Hematopoietic multipotent progenitor cell treated with erythropoietin and hydrocortisone succinate and interleukin-3 and kit ligand, for 4 days (in vitro differentiated cells): ENCODE measurements at regions not wholly inside any gene's neighbourhood (a gene's known extent, or its start where the extent isn't known, plus 50 kb on each side); places are given as distances from the start of the nearest gene placed in this dataset.
"Not testable (repeated sequence)": the region's sequence is repeated elsewhere in the genome, so short reads cannot be mapped to it uniquely, and the experiment has no call there.

Source experiments
- DNase-seq: peaks from one replicate; pipeline ENCODE4 v3.0.0-alpha.2; 2015

GRCh38 chr20:6692566-6693173 lies 74.8 kb upstream of the BMP2 start:
- no peak for DNase-seq

- DNase-seq, result no peak
These were observed 76.0 kb upstream of the BMP2 start for GRCh38 chr20:6691516-6691915.

GRCh38 chr20:6689339-6689973 lies 78.0 kb upstream of the BMP2 start:
- no peak for DNase-seq

GRCh38 chr20:6686171-6686570 lies 81.3 kb upstream of the BMP2 start:
- peak; percentile 31 for DNase-seq

- DNase-seq, result no peak
These were observed 81.9 kb upstream of the BMP2 start for GRCh38 chr20:6685626-6686025.

GRCh38 chr20:6685181-6685582 lies 82.3 kb upstream of the BMP2 start:
- no peak for DNase-seq

GRCh38 chr20:6683021-6683977 lies 84.2 kb upstream of the BMP2 start:
- DNase-seq, result no peak

- no peak for DNase-seq
These were observed 86.6 kb upstream of the BMP2 start for GRCh38 chr20:6680854-6681253.

GRCh38 chr20:6680441-6680840 lies 87.0 kb upstream of the BMP2 start:
- no peak for DNase-seq

- no peak for DNase-seq
These were observed 88.4 kb upstream of the BMP2 start for GRCh38 chr20:6679086-6679485.

- DNase-seq, result no peak
These were observed 89.4 kb upstream of the BMP2 start for GRCh38 chr20:6678101-6678500.

- no peak for DNase-seq
These were observed 92.7 kb upstream of the BMP2 start for GRCh38 chr20:6674831-6675230.

GRCh38 chr20:6673071-6673470 lies 94.4 kb upstream of the BMP2 start:
- no peak for DNase-seq

GRCh38 chr20:6671829-6672228 lies 95.7 kb upstream of the BMP2 start:
- DNase-seq, result no peak

- no peak for DNase-seq
These were observed 98.9 kb upstream of the BMP2 start for GRCh38 chr20:6668546-6668945.

GRCh38 chr20:6665621-6666355 lies 101.7 kb upstream of the BMP2 start:
- DNase-seq, result no peak

GRCh38 chr20:6665161-6665560 lies 102.3 kb upstream of the BMP2 start:
- DNase-seq, result no peak

- no peak for DNase-seq
These were observed 102.9 kb upstream of the BMP2 start for GRCh38 chr20:6664574-6664973.

- no peak for DNase-seq
These were observed 103.6 kb upstream of the BMP2 start for GRCh38 chr20:6663751-6664388.

GRCh38 chr20:6663104-6663503 lies 104.4 kb upstream of the BMP2 start:
- no peak for DNase-seq

- no peak for DNase-seq
These were observed 105.2 kb upstream of the BMP2 start for GRCh38 chr20:6662309-6662708.

GRCh38 chr20:6660441-6660840 lies 107.0 kb upstream of the BMP2 start:
- DNase-seq, result no peak

GRCh38 chr20:6658909-6659308 lies 108.6 kb upstream of the BMP2 start:
- not testable (repeated sequence) for DNase-seq
